Fibroblast of peridontal ligament (primary cell): ENCODE measurements at regions not wholly inside any gene's neighbourhood (a gene's known extent, or its start where the extent isn't known, plus 50 kb on each side); places are given as distances from the start of the nearest gene placed in this dataset.
"Not testable (repeated sequence)": the region's sequence is repeated elsewhere in the genome, so short reads cannot be mapped to it uniquely, and the experiment has no call there.

ENCODE experiments used
- DNase-seq: peaks from one replicate; pipeline ENCODE4 v3.0.0-alpha.2; 2010; ENCODE audit errors: extremely low read depth

DNA sequence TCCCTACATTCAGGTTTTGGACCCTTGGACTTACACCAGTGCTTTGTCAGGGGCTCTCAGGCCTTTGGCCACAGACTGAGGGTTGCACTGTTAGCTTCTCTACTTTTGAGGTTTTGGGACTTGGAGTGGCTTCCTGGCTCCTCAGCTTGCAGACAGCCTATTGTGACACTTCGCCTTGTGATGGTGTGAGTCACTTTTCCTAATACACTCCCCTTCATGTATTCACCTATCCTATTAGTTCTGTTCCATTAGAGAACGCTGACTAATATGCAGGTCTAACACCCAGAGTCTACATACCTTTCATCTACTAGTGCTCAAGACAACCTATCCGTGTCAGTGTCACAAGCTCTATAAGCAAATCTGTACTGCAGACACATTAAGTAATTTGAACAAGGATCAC is 605.3 kb downstream of the KCNT2 start:
- no peak for DNase-seq

DNA sequence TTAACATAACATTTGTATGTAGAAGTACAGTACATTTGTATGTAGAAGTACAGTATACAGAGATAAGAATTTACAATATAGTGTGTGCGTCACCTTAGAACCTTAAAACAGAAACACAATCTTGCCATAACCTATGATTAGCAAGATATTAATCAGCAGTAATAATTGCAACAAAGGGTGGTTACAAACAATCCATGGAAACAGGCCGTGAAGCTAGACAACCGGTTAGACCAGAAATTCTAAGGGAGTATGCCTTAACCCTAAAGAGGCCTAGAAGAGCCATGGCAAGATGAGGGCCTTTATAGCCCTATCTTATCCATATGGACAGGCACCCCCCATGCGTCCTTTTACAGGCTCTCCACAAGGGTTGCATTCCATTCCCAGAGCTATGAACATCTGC is 605.9 kb downstream of the KCNT2 start:
- not testable (repeated sequence) for DNase-seq

DNA sequence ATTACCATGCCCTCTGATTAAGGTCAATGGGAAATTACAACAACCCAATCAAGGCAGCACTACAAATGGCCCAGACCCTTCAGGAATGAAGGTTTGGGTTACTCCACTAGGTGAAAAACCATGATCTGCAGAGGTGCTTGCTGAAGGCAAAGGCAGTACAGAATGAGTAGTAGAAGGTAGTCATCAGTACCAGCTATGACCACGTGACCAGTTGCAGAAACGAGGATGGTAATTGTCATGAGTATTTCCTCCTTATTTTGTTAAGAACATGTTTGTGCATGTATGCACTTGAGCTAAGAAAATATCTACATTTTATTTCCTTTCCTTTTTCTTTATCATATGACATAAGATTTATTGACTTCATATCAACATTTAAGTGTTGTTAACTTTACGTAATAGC is 607.1 kb downstream of the KCNT2 start:
- no peak for DNase-seq

DNA sequence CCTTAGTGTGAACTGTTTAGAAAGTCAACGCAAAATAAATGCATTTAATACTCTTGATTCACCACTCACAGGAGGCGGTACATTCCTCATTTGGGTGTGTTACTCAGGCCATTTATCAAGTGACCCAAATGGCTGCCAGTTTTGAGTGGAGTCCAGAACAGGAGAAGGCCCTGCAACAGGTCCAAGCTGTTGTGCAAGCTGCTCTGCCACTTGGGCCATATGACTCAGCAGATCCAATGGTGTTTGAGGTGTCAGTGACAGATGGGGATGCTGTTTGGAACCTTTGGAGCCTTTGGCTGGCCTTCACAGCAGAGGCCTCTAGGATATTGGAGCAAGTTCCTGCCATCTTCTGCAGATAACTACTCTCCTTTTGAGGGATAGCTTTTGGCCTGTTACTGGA is 609.2 kb downstream of the KCNT2 start:
- no peak for DNase-seq

DNA sequence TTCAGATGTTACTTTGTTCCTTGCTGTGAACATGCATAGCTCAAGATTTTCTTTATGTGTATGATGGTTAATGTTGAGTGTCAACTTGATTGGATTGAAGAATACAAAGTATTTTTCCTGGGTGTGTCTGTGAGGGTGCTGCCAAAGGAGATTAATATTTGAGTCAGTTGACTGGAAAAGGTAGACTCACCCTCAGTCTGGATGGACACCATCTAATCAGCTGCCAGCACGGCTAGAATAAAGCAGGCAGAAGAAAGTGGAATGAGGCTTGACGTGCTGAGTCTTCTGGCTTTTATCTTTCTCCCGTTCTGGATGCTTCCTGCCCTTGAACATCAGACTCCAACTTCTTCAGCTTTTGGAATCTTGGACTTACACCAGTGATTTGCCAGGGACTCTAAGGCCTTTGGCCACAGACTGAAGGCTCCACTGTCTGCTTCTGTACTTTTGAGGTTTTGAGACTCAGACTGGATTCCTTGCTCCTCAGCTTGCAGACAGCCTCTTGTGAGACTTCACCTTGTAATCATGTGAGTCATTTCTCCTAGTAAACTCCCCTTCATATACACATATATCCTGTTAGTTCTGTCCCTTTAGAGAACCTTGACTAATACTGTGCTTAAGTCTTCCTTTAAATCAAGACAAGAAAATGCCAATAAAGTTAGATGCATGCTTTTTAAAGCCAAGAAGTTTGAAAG is 626.6 kb downstream of the KCNT2 start:
- no peak for DNase-seq

DNA sequence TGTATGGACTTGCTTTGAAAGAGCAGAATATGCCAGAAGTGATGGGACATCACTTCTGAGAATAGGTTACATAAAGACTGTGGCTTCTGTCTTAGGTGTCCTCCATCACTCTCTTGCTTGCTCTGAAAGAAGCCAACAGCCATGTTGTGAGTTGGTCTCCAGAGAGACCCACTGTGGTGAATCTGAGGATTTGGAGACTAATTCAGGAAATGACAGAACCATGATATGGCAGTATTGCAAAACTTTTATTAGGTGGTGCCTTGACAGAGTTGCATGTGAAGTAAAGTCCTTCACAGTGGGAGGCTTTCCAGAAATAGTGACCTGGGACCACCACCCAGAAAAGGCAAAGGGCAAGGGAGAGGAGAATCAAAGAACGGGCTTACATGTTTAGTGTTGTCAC is 628.6 kb downstream of the KCNT2 start:
- no peak for DNase-seq

DNA sequence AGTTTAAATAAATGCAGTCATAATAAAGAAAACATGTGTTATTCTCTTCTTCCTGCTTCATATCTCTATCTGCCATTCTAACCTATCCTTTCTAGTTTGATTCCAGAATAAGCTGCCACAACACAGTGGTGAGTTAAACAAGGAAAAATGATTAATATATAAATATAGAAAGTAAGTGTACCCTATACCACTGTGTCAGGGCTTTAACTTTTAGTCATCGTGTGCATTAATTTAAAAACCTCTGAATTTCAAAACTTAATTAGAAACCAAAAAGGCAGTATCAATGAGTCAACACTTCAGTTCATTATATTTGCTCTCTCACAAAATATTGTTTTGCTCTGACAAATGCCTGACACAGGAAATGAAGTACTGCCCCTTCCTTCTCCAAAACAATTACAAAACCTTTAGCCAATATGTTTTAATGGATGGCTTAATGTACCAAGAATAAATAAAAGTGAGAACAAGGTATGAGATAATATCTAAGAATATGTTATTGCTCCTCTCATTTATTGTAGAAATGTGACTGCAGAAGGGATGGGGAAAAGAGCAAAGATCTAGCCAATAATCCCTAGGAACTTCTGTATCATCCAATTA is 634.8 kb downstream of the KCNT2 start:
- DNase-seq = no peak

DNA sequence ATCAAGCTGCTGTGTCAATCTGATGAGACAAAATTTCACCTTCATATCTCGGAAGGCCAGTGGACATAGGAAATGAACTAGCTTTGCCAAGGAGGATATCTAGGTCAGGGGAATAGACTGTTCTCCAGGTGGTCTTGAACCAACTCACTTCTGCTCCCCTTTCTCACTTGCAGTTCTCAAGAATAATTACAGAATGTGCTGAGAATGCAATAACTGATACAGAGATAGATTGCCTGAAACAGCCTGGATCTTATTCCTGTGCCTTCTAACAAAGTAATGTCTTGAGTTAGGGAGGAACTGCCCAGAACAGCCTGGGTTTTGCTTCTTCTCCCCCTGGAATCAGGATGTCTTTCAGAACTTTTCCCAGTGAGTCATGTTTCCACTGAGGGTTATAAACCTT is 636.7 kb downstream of the KCNT2 start:
- no peak for DNase-seq

DNA sequence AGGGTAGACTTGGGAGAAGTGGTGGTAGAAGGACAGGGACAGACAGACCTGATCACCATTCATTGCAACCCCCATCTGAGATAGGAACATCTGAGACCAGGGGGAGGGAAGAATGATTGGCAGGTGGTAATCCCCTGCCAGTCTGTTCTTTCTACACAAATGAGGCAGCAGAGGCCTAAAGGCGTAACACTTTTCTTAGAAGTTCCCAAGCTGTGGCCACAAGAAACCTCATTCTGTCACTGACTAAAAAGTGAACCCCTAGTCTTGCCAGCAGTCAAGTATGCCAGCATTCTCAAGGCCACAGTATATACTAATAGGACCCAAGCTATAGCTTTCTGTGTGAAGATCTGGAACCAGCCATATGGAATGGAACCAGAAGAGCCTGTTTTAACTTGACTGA is 638.0 kb downstream of the KCNT2 start:
- DNase-seq = no peak

DNA sequence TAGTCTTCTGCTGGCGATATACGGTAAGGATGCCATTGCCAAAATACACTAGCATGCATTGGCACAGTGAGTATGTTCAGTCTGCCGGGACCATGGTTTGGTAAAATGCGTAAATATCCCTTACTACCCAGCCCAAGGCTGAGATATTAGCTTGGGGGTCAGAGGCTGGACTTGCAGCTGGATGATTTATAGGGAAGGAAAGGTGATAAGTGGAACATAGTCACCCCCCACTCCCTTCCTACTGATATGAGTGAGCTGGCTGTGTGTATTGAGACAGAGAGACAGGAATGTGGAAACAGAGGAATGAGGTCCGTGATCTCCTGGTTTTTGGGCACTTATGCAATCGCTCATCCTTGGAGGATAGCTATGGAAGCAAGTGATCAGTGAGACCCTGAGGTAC is 642.8 kb downstream of the KCNT2 start:
- no peak for DNase-seq

DNA sequence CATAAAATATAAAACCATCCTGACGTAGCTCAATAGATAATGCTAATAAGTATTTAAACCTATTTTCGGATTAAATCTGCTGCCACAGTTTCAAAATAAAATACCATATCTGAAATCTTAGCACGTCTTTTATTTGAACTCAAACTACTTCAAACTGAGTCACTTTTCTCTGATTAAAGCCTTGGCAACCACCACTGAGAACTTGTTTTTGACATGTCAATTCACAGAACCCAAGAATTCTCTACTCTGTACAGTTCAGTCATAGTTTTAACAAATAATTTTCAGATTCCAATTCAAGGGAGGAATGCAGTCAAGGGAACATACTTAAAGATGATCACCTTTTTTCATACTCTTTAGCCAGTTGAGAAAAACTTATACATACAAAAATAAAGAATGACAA is 643.2 kb downstream of the KCNT2 start:
- peak; percentile 2 for DNase-seq

DNA sequence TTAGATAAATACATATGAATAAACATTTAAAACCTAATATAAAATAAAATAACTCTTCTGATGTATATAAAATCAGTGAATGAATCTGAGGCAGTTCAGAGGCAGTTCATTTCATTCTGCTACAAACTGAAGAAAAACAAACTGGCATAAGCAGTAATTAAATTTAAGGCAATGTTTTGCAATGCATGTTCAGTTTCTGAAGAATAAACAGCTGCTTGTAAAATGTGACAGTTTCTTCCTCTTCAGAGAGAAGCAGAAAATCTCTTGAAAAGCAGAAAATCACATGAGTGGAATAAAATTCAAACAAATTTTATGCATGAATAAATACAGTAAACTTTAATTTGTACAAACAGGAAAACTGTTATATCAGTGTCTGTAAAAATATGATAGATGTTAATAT is 643.7 kb downstream of the KCNT2 start:
- no peak for DNase-seq

DNA sequence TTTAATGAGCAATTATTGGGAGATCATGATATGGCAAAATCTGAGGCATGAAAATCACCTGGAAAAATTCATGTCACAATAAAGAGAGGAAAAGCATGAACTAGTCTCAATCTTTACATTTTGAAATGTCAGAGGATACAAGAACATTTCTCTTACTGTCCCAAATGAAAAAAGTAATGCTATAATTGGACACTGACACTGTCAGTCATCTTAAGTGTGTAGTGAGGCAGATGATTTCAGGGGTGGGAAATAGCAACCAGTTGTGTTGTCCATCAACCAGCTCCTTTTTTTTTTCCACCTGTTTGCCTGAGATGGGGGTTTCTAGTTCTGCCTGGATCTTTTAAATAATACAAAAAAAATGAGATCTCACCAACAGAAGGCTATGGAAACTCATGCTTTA is 646.2 kb downstream of the KCNT2 start:
- no peak for DNase-seq

DNA sequence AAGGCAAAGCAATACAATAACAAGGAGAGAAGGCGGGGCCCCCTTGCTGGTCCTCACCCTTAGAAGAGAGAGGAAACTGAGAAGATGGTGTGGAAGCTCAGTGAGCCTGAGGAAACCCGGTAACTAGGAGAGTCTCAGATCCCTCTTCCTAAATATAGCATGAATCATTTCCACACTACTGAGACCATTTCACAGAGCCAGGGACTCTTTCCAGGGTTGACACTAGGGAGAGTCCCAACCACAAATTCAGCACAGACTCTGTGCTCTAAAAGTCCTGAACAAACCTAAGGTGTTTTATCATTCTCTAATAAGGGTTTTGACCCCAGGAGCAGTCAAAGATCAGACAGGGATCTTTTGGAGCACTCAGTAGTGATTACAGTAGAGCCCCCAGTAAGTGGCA is 647.7 kb downstream of the KCNT2 start:
- no peak for DNase-seq

DNA sequence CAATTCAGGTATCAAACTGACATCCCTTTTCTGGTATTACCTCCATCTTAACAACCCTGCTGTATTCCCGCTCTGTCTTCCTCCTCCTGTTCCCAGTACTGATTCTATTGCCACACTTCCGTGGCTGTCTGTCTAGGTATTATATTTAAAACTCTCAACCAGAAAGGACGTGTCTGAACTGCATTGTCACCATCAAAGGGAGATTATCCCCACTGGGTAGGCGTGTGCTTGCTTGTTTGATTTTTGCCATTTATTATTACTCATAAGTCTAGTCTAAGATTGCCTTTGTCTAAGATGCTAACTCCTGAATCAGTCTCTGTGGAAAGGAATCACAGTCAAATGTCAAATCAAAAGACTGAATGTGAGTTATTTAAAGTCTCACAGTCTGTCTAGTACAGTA is 650.1 kb downstream of the KCNT2 start:
- DNase-seq = no peak

DNA sequence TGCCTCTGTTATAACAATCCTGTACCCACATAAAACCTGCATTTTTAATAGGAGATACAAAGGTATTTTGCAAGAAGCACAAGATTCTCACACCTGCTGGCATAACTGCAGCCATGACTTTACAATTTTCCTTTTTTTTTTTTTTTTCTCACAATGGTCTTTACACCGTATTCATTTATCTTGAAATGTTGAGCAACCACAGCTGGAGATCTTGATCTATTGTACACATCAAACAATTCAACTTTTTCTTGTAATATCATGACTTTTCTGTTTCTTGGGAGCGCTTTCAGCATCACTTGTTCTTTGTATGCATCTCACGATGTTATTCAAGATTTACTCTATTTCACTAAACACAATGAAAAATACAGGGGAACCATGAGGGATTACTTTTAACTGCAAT is 651.4 kb downstream of the KCNT2 start:
- DNase-seq = no peak

DNA sequence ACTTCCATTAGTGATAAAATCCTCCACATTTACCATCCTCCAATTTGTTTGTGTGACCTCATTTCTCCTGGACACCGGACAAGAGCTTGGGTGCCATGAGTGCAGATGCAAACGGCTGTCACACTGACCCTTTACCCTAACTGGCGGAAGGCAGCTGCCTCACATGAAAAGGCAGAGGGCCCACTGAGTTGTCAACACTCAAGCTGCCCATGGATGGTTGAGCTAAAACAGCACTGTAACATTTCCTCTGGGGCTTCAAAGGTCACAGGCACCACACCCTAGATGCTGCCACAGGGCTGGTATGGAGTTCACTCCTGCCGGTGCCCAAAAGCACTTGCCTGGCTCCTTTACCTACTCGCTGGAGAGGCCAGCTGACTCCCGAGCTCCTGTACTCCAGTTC is 653.4 kb downstream of the KCNT2 start:
- DNase-seq = no peak

DNA sequence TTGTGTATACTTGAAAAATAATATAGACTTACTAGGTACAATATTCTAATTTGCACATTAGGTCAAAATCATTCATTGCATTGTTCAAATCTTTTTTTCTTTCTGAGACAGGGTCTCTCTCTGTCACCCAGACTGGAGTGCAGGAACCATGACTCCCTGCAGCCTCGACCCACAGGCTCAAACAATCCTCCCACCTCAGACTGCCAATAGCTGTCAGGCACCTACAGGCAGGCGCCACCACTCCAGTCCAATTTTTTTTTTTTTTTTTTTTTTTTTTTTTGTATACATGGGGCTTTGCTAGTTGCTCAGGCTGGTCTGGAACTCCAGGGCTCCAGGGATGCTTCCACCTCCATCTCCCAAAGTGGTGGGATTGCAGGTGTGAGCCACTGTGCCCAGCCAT is 656.9 kb downstream of the KCNT2 start:
- no peak for DNase-seq

DNA sequence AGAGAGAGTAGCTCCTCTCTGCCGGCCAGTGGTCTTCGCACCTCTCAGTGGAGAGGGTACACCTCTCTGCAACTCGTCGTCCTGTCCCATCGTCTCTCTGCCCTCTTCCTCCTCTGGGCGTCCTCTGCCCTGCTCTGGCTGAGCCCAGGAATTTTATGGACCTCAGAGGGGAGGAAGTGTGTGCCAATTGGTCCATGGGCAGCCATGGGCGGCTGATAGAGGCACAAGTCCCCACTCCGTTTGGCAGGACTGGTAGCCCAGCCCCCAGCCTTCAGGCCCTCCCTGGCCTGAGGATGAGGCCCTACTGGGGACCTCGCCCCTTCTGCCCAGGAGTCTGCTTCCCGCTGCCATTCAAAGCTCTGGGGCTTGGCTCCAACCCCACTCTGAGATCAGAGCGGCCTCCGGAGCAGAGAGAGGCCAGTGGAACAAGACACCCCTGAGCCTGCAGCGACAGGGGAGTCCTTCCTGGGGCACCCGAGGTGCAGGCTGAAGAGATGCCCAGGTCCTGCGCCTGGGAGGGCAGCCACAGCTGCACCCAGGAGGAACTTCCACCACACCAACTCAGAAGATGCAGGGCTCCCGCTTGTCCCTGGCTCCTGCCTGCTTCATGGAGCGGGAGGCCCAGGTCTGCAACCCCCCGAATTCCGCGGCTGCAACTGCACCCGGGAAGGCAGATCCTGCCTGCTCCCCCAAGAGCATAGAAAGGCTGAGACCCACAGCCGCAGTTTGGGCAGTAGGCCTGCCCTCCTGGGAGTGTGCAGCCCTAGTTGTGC is 659.9 kb downstream of the KCNT2 start:
- DNase-seq = no peak

DNA sequence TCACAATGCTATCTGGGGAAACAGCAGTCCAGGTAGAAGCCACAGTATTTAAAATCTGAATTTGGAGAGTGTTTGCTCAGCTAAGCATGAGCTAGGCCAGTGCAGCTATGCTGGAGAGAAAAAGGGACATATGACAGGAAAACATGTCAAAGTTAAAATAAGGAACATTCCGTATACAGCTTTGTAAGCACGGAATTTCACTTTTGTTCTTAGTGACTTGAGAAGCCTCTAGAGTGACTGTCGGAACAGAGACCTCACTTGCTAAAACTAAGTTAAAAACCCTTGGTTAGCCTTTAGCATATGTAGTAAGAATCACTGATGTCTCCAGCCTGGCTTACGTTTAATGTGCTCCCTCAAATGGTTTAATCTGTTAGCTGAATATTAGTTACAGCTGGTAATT is 661.7 kb downstream of the KCNT2 start:
- no peak for DNase-seq

DNA sequence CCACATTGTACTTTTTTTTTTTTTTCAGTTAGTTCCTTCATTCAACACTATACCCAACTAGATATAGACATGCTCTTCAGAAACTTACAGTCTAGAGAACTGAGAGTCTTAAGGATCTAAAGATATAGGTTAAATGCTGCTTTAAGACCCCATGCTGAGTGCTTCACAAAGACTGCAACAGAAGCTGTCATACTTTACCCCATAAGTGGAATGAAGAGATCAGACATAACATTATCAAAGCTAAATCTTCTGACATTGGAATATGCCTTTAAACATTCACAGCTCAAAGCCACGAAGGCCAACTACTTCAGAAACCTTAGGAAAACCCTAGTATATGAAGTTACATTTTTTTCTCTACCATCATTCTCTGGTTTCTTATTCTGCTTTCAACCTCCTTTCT is 666.4 kb downstream of the KCNT2 start:
- DNase-seq = no peak

DNA sequence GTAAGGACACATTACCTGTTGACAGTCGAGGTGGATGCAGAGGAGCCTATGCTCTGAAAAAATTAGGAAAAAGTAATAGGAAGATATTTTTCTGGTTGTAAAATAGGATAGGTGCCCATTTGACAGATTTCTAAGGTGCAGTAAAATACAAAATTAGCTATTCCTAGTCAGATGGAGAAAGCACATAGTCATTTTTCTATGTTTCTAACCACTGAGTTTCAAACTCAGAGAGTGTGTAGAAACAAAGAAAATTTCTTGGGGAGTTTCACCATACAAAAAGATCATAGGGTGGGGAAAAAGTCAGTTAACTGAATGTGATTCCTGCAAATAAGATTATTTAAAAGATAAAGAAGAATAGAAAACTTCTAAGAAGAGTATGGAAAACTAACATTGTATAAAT is 666.9 kb downstream of the KCNT2 start:
- no peak for DNase-seq

DNA sequence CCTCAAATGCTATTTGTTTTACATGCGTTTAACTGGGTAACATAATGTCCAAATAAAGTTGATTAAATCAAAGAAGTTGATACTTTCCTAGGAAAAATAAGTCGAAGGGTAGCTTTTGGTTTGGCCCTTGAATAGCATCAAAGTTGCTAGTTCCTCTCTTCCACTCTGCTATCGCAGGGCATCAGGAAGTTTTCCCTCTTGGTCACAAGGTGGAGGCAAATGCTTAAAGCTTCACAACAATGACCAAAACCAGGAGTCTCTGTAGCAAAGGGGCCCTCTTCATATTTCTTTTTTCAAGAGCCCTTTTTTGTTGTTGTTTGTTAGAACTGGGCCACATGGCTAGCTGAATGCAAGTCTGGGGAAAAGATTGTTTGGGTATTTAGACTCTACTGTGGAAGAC is 668.4 kb downstream of the KCNT2 start:
- peak; percentile 4 for DNase-seq
